Activated T-helper 9 cell treated with anti-CD3 and anti-CD28 coated beads, Interleukin-2, amount 50 U/mL, for 16 hours (primary cell): ENCODE measurements at regions not wholly inside any gene's neighbourhood (a gene's known extent, or its start where the extent isn't known, plus 50 kb on each side); places are given as distances from the start of the nearest gene placed in this dataset.

Experiments used
- DNase-seq: peaks from one replicate; pipeline ENCODE4 v3.0.0-alpha.2; 2020; ENCODE audit warnings: low read depth

DNA sequence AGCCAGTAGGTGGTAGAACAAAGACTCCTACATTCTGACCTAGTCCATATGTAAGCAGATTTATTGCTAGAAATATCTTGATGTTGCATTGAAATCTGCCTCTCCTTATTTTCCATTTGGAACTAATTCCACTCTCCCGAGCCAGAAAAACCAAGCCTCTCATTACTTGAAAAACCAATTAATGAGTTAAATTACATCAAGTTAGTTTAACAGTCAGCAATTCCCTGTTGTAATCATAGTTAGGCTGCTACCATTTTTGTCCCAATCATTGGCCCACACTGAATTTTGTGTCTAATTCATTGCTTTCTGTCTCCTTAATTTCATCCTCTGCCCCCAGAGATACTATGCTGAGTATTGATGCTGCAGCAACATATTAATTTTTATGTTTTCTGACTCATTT is 168.3 kb upstream of the TNP1 start:
- DNase-seq, result no peak

DNA sequence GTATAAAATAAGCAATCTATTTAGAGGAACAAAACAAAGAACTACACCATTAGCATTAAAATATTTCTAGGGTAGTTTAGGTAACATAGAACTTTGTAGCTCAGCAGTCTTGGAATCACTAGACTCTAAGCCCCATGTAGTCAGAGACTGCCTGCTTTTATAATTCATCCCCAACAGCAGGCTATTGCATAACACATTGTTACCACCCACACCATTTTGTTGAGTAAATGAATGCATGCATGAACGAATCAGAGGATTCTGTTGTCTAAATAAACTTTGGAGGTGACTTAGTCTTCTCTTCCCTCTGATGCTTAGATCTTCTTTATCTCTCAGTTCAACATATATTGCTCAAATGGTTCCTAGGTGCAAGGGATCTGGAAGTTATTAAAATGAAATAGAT is 167.6 kb upstream of the TNP1 start:
- DNase-seq, result no peak

DNA sequence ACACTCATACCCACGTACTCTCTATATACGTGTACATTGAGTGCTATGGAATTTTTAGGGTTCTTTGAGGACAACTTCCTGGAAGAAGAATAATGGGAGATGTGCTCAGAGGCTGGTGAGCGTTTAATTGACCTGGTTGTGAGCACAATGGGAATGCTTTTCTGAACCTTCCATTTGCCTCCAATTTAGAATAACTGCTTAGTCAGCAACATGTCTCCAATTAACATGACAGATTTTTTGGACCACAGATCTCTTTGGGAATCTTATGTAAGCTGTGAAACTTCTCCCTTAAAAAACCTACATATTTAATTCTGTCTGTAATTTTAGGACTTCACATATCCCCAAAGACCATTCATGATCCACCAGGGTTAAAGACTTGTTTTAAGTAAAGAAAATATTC is 166.7 kb upstream of the TNP1 start:
- no peak for DNase-seq

DNA sequence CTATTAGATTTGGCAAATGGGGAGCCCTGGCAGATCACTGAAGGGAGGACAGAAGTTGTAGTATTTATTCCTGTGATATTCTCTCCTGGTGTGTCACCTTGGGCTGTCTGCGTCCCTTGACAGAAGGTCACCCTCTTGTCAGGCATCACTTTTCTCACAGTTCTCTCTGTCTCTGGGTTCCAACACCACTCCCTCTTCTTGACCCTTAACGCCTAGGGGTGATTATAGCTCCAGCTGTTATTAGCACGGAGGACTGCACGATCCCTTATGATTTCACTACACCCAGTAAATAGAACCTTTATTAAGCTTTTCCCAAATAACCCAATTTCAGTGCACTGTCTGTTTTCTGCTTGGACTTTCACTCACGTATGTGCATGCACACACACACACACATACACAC is 166.3 kb upstream of the TNP1 start:
- no peak for DNase-seq

DNA sequence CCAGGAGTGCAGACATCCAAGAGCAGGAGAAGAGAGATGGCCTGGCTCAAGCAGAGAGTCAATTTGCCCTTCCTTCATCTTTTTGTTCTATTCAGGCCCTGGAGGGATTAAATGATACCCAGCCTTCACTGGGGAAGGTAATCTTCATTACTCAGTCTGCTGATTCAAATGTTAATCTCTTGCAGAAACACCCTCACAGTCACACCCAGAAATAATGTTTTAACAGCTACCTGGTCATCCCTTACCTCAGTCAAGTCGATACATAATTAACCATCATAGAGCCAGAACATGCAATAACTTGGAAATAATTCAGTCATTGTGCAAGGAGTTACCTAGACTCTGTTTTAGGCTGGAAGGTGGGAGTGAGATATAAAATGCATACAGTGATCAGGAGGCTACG is 163.7 kb upstream of the TNP1 start:
- DNase-seq, result no peak

DNA sequence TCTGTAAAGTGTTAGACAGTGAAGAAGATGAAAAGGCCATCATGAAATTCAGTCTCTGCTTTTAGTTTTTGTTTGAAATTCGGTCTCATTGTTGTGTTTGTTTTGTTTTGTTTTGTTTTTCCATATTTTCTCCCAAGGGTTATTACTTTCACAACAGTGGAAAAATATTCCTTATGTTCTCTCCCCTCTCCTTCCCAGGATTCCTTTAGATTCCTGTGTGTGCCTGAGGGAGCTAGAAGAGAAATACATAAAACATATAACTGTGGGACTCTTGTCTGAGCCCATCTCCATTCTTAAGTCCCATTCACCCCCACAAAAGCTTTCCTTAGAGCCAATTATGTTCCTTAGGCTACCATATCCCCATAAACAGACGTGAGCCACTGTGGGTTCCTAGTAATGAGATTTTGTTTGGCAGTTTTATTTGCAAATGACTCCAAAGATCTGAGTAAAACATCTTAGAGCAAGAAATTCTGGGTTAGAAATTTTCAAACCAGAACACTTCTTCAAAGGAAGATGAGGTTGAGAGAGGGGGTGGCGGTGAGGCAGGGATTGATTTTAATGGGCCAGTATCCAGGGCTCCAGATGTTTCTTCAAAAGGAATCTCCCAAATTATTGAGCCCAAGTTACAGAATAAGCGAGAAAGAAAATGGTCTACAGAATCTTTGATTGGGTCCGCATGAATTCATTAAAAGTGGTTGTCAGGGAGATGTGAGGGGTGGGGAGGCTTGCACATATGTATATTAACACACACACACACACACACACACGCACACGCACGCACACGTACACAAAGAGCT is 157.8 kb upstream of the TNP1 start:
- no peak for DNase-seq

DNA sequence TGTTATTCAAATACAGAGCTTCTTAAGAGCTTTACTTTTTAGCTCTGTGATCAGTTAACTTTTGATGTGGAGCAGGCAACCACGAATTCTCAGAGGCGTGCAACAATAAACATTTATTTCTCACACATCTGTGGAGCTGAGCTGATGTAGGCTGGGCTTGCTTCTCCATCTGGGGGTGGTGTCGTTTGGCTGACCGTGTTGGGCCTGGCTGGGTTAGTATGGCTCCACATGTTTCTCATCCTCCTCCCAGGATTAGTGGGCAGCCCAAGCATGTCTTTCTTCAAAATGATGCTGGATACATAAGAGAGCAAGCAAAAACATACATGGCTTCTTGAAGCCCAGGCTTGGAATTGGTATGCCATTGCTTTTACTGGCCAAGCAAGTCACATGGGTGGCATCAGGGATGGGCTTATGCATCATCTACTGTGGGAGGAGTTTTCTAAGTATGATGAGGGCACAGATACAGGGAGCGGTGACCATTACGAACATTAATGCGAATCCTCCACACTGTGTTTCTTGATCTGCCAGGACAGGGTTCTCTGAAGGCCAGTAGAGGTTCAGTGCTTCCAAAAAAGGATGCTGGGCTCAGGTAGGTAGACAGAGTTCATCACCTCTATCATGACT is 157.0 kb upstream of the TNP1 start:
- DNase-seq, result no peak

DNA sequence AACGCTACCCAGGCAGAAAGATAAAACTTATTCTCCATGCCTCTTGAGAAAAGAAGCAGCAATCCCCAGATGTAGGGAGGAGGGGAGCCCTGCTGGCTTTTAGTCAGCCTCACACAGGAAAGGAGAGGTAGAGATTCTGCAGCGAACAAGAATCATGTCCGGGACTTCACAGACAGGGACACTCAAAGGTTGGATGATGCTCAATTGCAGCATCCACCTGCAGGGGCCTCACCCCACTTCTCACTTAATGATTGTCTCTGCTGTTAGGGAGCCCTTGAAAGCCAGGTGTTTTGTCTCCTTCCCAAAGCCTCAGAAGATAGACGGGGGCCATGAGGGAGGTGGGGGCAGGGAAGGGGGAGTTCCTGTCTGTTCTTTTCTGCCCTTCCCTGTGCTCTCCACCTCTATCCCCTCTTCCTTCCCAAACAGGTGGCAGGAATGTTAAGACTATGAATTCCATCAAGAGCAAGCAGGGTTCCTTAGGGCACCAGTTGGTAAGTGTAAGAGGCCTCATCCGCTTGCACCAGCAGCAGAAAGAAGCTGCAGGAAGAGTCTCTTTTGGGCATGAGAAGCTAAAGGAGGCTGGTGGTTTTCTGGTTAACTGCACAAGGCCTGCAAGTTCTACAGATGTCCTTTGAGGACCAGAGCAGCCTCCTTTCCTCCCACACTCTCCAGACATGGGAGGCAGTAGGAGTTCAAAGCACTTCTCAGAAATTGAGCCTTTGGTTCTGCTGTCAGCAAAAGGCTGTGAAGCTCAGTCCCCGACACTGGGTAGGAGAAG is 154.7 kb upstream of the TNP1 start:
- no peak for DNase-seq

DNA sequence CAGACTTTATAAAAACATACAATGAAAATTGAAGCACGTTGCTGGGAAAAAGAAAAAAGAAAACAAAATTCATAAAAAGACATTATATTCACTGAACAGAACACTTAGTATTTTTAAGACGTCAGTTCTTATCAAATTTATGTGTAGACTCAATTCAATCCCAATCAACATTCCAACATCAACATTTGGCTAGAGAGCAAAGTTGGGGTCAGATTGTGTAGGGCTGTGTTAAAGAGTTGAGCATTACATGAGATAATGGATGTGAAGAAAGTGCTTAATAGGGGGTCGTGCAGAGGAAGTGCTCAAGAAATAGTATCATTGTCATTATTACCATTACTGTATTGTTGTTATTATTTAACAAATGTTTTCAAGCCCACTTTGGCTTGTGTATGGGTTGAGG is 154.1 kb upstream of the TNP1 start:
- no peak for DNase-seq

DNA sequence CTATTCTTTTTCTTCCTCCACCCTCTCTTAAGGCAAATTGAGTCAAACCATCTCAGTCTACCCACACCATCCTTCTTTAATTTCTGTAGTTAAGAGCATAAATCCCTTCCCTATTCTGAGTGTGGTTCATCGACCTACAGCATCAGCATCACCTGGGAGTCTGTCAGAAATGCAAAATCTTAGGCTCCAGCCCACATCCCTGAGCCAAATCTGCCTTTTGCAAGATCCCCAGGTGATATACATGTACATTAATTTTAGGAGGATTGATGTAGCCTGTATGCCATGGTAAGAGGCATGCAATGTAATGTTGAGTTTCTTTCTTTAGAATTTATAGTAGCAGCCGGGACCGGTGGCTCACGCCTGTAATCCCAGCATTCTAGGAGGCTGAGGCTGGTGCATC is 151.7 kb upstream of the TNP1 start:
- DNase-seq, result no peak

DNA sequence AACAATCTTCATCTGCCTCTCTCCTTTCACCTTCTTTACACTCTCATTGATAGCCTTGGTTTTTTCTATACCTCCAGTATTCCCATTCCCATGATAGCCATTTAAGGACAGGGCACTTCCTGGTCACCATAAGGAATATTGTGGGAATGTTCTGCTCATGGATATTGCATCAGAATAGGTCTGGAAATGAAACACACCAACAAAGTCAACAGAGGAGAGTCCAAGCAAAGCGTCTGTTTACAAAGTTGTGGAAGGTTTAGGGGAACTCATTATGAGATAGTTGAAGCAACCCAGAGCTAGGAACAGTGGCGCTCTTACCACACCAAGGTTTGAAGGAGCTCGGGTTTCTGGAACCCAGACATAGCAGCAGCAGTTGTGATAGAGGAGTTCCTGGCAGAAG is 150.3 kb upstream of the TNP1 start:
- no peak for DNase-seq

DNA sequence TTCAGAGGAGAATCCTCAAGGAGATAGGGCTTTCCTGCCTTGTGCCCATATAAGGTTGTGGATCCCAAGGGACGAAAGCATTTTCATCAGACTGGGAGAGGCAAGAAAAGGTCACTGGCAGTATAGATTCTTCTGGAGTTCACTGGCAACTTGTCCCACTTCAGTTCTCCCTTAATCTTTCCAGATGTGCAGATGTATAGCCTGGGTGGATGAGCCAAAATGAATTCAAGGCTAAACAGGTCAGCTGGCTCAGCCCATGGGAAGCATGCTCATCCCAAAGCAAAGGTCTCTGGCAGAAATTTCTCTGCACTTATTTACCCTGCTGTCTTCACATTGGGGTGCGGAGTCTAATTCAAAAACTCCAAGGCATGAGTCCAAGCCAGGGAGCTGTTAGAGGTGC is 148.9 kb upstream of the TNP1 start:
- no peak for DNase-seq

DNA sequence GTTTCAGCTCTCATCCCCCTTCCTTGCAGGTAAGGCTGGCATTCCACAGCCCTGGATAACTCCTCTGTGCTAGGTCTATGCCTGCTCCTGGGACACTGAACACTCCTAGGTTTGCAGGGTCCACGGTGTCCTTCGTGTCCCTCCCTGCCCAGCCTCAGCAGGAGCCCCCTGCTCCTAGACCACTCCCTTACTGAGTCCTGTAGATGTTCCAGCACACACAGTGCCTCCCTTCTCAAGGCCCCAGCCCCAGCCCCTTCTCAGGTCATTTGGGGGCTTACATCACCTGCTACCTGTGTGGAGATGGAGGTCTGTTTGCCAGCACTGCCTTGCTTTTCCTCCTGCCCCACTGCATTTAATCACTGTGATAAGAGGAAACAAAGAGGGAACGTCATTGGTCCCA is 146.4 kb upstream of the TNP1 start:
- DNase-seq, result no peak

DNA sequence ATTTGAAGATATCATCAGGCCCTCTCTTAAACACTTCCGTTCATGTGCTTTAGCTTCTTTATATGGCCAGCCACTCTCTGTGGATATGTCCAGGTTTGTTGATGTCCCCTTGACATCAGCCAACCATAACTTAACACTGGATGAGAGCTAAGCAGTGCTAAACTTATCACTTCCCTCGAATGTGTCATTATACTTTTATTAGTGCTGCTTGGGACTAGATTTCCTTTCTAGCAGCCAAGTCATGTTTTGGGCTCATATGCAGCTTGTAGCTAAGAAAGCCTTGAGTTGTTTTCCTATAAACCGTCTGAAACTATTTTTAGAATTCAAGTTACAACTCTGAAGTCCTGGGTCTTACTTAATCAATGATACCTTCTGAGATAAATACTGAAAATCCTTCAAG is 144.8 kb upstream of the TNP1 start:
- no peak for DNase-seq

DNA sequence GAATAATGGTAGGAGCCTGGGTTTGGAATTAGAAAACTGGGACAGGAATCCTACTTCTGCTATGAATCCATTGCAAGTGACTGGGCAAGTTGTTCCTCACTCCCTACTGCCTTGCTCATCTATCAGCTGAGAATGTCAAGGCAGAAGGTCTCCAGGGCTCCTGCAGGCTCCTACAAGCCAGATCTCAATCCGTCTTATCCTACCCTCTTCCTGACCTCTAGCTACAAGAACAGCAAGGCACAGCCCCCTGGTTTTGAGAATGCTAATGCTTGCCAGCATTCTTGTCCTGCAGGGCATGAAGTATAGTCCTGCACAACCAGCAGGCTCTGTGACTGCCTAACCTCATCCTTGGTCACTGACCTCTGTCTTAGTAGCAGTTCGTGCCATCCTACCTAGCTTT is 141.9 kb upstream of the TNP1 start:
- no peak for DNase-seq

DNA sequence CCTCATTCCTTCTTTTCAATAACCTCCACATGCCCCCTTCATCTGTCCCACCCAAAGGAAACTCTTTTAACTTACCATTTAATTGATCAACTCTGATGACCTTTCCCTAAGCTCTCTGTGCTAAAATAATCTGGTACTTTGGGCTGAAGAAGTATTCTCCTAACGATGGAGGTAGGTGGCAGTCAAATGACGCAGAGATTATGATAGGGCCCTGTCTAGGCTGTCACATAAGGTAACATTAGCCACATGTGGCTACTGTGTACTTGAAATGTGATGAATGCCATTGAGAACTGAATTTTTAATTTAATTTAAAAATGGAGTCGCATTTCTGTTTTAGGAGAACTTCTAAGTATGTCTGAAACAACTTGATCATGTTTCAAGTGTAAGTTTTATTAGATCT is 140.5 kb upstream of the TNP1 start:
- DNase-seq, result no peak

DNA sequence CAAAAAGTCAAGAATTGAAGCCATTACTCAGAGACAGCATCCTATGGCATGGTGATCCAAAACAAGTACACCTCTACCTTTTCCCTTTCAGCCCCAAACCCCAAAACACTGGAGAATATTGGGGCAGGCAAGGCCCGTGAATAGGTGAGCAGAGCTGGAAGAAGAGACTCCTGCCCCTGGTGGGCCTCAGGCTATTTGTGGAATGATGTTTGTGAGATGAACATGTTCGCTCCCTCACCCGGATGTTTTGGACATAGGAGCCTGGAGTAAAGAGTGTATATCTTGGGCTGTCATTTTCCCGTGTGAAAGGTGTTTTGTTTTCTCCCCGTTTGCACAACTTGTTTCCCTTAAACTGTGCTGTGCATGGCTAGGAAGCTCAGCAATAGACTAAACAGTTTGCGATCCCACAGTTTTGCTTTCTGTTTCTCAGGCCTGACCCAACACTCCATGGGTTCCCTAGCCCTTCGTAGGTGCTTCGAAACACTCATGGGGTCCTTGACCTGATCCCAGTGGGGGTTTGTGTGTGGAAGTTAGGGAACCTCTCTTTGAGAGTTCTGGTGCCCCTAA is 136.5 kb upstream of the TNP1 start:
- DNase-seq, result no peak

DNA sequence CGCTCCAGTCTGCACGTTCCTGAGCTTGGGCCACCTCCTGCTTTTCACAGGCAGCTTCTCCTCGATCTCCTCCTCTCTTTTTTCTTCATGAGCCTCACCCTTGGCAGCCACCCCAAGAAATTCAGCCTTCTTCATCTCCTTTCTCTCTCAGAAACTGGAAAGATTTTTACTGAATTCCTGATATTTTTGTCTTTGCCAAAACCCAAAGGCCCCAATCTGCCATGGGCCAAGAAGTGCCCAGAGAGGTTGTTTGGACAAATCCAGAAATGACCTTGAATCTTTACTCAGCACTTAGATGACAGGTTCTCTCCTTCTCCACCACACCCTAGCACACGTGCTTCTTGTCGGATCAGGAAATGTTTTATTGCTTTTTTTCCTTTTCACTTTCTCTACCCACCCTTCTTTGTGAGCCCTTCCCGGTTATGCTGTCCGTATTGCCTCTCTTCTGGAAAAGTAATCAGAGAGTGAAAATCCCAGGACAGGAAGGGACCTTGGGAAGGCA is 134.5 kb upstream of the TNP1 start:
- DNase-seq, result no peak

DNA sequence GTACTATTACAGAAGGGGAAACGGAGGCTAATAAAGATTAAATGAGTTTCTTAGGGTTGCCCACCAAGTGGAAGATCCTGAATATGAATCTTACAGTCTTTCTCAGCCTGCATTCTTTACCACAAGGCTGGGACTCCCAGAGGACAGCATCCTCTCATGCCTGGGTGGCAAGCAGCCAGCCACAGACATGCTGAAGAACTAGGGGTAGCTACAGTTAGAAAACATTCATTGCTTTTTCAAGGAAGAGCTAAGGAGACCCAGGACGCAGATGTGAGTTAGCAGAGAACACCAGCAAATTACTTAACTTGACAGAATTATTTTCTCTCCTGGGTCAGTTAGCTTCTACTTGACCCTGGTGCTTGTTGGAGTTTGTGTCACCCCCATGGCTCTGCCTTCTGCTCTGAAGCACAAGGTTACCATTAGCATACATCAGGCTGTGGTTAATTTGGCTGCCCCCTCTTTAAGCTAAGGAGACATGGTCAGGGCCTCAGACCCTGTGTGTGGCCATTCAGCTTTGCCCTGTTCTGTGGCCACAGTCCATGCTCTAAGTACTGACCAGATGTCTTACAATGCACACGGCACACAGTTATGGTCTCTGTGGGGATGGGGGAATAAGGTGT is 132.3 kb upstream of the TNP1 start:
- no peak for DNase-seq

DNA sequence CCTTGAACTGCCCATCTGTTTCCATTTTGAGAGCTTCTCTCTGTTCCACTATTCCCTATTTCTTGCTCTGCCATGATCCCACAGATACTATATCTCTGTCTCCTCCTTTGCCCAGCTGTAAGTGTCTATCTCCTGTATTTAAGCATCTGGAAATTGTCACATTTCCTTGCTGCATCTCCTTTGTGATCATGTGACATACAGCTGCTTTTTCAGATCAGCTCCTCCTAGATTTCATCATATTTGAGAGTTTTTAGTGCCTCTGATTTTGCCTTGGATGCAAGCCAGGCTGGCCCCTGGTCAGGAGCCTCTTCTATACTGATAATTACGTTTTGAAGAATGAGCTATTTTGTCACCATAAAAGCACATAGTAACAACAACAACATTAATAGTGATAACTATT is 131.7 kb upstream of the TNP1 start:
- no peak for DNase-seq

DNA sequence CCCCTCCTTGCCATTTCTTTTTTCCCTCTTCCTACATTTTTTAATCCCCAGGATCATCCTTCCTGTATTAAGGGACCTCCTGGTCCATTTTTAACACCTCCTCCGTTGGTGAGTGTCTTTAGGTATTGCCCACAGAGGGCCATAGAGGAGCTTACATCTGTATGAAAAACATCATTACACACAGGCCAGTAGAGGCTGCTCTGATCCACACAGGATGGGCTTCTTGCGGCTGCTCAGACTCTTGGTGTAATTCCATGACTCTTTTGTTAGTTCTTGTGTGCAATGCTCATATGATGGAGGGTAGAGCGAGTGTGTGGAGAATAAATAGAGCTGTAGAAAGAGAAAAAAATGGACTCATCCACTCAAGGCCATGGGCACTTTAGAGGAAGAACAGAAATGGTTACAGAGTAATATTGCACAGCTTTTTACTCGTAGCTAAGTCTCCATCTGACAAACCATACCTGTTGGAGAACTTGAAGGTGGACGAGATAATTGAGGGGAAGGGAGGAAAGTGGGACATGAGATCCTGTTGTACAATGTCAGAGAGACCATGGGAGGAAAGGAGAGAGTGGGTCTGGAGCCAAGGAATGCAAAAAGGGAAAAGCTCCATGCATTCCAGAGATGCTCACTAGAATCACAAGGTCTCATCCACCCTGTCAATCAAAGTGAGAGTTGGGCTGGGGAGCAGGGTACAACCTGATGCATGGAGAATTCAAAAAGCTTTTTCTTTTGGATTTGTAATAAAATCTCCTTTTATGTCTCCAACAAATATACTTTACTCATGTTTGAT is 129.7 kb upstream of the TNP1 start:
- DNase-seq, result no peak
